Lower lobe of right lung (tissue), 2 donors: ENCODE measurements at regions not wholly inside any gene's neighbourhood (a gene's known extent, or its start where the extent isn't known, plus 50 kb on each side); places are given as distances from the start of the nearest gene placed in this dataset.

Source experiments
- ATAC-seq, 2 donors: fragments of 200-7000 bp; cut with Tn5 transposase; one replicate each; pipeline ENCODE4 v1.9.1; 2020 to 2022; ENCODE audit warnings: mild to moderate bottlenecking in 2 of 2, moderate library complexity in 2 of 2
- DNase-seq: peaks from one replicate; pipeline ENCODE4 v3.0.0-alpha.2; 2020
- H3K27ac ChIP-seq: fragments of 200-600 bp; one replicate; pipeline ENCODE4 v1.8.0; 2022
- H3K27me3 ChIP-seq: fragments of 200-600 bp; one replicate; pipeline ENCODE4 v1.8.0; 2022; ENCODE audit warnings: low read depth
- H3K36me3 ChIP-seq: fragments of 200-600 bp; one replicate; pipeline ENCODE4 v1.8.0; 2022; ENCODE audit warnings: mild to moderate bottlenecking
- H3K4me1 ChIP-seq: fragments of 200-600 bp; one replicate; pipeline ENCODE4 v1.8.0; 2022
- H3K4me3 ChIP-seq: fragments of 200-600 bp; one replicate; pipeline ENCODE4 v1.8.0; 2022; ENCODE audit warnings: mild to moderate bottlenecking
- H3K9me3 ChIP-seq: fragments of 200-600 bp; one replicate; pipeline ENCODE4 v1.8.0; 2022
- CTCF ChIP-seq: fragments of 200-600 bp; IDR thresholded peaks from one replicate; pipeline ENCODE4 v1.8.0; 2022; ENCODE audit warnings: antibody characterized with exemption, mild to moderate bottlenecking
- intact Hi-C: fragments of 100-400 bp; cut with DNase I; formaldehyde crosslinking; loops from one replicate; pipeline ENCODE4 v1.11.0; 2022
- donor health status: DM: no; HTN: yes; CAD: no; lungs with severe emphysema.

DNA sequence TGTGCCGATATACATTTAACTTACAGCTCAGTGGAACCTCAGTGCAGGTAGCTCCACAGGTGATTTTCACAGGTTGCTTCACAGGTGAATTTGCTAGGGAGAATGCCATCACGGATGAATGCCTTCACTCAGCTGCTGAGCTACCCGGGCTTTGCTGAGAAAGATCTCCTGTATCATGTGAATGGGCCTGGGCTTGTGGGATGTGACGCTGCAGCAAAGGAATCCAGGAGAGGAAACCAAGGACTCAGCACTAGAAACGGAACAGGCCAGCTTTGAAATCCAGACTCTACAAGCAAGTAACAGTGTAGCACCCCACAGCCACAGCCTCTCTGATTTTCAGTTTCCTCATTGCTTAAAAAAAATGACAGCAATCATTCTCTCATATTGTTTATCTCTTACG, 271.4 kb upstream of the MAF start:
- Histone ChIP-seq H3K27ac (no peak overlapping the region), H3K36me3 (no peaks in the 10 kb centered on the region), H3K4me1 (no peaks in the 10 kb centered on the region), H3K4me3 (no peak overlapping the region), H3K27me3 (no peaks in the 10 kb centered on the region), H3K9me3 (no peaks in the 10 kb centered on the region)
- intact Hi-C loops = no loop called here
- ATAC-seq = no peak
- no peak for TF ChIP-seq CTCF
- DNase-seq = no peak

DNA sequence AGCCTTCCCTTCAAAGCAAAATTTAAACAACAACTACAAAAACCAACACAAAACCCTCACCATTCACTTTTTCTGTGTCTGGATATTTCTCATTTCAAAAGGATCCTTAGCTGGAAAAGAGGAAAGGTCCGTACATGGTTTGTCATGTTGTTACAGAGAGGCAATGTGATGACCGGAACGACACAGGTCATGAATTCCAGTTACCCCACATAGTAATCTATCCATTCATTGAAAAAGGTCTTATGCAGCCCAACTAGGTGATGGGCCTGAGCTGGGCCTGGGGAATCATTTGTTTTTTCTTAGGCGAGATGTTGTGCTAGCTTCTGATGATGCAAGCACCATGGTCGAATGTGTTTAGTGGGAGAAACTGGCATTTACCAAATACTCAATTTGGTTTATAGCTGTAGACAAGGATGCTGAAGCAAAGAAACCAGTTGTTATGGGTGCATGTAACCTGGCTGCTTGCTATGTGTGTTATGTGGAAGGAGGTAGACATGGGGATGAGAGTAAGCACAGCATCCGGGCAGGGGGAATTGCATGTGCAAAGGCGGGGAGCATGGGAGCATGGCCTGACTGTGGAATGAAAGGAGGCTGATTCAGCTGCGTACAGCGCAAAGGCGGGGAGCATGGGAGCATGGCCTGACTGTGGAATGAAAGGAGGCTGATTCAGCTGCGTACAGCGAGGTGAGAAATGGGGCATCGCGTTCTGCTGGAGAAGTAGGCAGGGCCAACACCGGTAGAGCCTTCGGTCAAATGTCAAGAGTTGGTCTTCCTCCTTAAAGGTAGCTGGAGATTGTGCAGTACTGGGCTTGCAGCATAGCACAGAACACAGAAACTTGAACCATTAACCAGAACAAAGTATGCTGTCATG, 269.7 kb upstream of the MAF start:
- ATAC-seq (no peak), DNase-seq (no peak)
- Histone ChIP-seq H3K4me1 (no peaks in the 10 kb centered on the region), H3K36me3 (no peaks in the 10 kb centered on the region), H3K27me3 (no peaks in the 10 kb centered on the region), H3K27ac (no peak overlapping the region), H3K4me3 (no peak overlapping the region), H3K9me3 (no peaks in the 10 kb centered on the region)
- intact Hi-C loops = no loop called here
- no peak for TF ChIP-seq CTCF

DNA sequence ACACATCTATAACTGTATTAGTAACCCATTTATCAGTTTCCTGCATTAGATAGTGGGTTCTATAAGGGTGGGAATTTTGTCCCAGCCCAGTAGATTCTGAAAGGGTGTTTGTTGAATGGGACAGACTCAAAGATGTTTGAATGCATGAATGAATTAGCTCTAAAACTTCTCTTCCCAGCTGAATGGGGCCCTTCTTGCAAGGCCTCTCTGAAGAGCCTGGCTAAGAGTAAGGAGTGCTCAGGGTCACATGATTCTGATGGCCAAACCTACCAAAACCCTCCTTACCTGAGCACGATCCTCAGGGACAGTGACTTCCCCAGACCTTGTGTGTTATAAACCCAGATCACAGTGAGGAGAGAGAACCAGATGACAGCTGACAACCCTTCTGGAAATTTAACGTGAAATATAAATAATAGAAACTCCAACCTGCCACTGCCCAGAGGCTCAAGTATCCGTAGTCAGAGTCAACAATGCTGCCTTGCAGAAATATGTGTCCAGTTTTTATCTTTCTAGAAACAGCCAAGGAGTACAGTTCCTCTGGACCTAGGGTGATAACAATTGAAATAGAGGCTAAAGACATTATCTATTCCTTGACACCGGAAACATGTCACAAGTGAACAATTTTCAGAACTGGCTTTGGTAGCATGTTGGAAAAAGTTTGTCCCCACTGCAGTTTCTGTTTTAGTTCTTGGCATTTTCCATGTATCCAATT, 268.9 kb upstream of the MAF start:
- ATAC-seq (no peak), DNase-seq (no peak)
- Histone ChIP-seq H3K36me3 (no peaks in the 10 kb centered on the region), H3K27ac (no peak overlapping the region), H3K27me3 (no peaks in the 10 kb centered on the region), H3K9me3 (no peaks in the 10 kb centered on the region), H3K4me3 (no peak overlapping the region), H3K4me1 (no peaks in the 10 kb centered on the region)
- intact Hi-C loops = no loop called here
- TF ChIP-seq CTCF = no peak

DNA sequence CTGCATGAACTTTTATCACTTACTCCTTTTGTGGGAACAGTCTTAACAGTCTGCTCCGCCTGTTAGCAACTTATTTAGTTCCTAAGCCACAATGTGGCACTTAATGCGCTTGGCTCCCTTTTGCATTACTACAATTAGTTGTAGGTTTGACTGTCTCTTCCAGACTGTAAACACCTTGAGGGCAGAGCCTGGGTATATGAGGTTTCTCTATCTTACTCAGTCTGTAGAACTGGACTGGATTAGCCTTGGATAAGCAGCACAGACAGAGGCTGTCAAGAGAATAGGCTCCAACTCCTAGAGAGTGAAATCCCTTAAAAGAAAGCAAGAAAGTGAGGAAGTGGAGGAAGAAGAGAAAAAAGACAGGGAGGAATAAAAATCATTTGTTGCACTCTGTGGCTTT, 268.3 kb upstream of the MAF start:
- H3K27ac ChIP-seq = no peak overlapping the region
- ATAC-seq = no peak
- H3K4me3 ChIP-seq = no peak overlapping the region
- no peak for TF ChIP-seq CTCF
- H3K27me3 ChIP-seq = no peaks in the 10 kb centered on the region
- intact Hi-C loops = no loop called here
- H3K36me3 ChIP-seq = no peaks in the 10 kb centered on the region
- no peak for DNase-seq
- H3K9me3 ChIP-seq = no peaks in the 10 kb centered on the region
- no peaks in the 10 kb centered on the region for H3K4me1 ChIP-seq

GRCh38 chr16:79867425-79867997, 267.0 kb upstream of the MAF start:
- Histone ChIP-seq H3K9me3 (no peaks in the 10 kb centered on the region), H3K27me3 (no peaks in the 10 kb centered on the region), H3K4me3 (no peak overlapping the region), H3K4me1 (no peaks in the 10 kb centered on the region), H3K36me3 (no peaks in the 10 kb centered on the region), H3K27ac (no peak overlapping the region)
- ATAC-seq (no peak), DNase-seq (no peak)
- no peak for TF ChIP-seq CTCF
- intact Hi-C loops = no loop called here
